K562 (cell line): ENCODE measurements at regions not wholly inside any gene's neighbourhood (a gene's known extent, or its start where the extent isn't known, plus 50 kb on each side); places are given as distances from the start of the nearest gene placed in this dataset.
"Not testable (repeated sequence)": the region's sequence is repeated elsewhere in the genome, so short reads cannot be mapped to it uniquely, and the experiment has no call there.

ENCODE experiments used
- ATAC-seq: fragments of 200-7000 bp; cut with Tn5 transposase; 3 replicates; pipeline ENCODE4 v1.9.1; 2020; ENCODE audit warnings: moderate library complexity
- BruUV-seq: library from RNA; stranded (reverse); fragments of 400-500 nt; replicated peaks from 2 replicates; lab custom pipeline; 2021; lab: Mats Ljungman, UMichigan
- CTCF ChIA-PET: fragments of 300-600 bp; formaldehyde crosslinking; extraction: SDS; loops from one replicate; lab custom pipeline; 2021; ENCODE audit warnings: low intra/inter-chr PET ratio; lab: Yijun Ruan, JAX
- POLR2A ChIA-PET: fragments of 300-600, 350-650 bp; sonication (Branson Sonifier 250); formaldehyde crosslinking; extraction: SDS; loops from one replicate; lab custom pipeline; 2021; ENCODE audit warnings: antibody characterized with exemption, inconsistent platforms; lab: Yijun Ruan, JAX
- DNase-seq, 4 experiments: peaks; one replicate each; pipeline versions ENCODE4 v3.0.0 to v3.0.0-alpha.2; 2011 to 2018; ENCODE audit warnings: low spot score in 3 of 4, mixed read lengths in 3 of 4; ENCODE audit errors: extremely low read depth in 1 of 4
- FAIRE-seq: peaks from 2 replicates; lab custom pipeline; 2011; peaks lifted over from hg19 to GRCh38; lab: Jason Lieb, UNC
- H2AFZ ChIP-seq: 2 replicates; pipeline ENCODE4 v1.6.0; 2011; ENCODE audit warnings: low read depth, low read length, control low read depth, inconsistent platforms
- H3K27ac ChIP-seq: fragments of 200-600 bp; 3 replicates; pipeline ENCODE4 v1.8.0; 2011; ENCODE audit warnings: low read depth, mild to moderate bottlenecking, control low read depth, inconsistent platforms, low read length, moderate library complexity, mixed read lengths; ENCODE audit errors: extremely low read depth
- H3K27me3 ChIP-seq, 2 experiments: fragments of 300-600 bp in 1 of 2; 2 replicates in 1 of 2; 3 replicates in 1 of 2; pipeline versions ENCODE4 v1.6.0 to v1.8.0; 2011; ENCODE audit warnings: inconsistent platforms in 2 of 2, low read length in 2 of 2, mild to moderate bottlenecking in 1 of 2, mixed read lengths in 1 of 2, moderate library complexity in 1 of 2; ENCODE audit not compliant: control insufficient read depth in 2 of 2, insufficient read depth in 2 of 2
- H3K36me3 ChIP-seq: fragments of 300-600 bp; 3 replicates; pipeline ENCODE4 v1.8.0; 2011; ENCODE audit warnings: mild to moderate bottlenecking, low read length, inconsistent platforms; ENCODE audit not compliant: control insufficient read depth, insufficient read depth
- H3K4me1 ChIP-seq, 2 experiments: fragments of 200-600 bp in 1 of 2; replicated peaks in 1 of 2; 2 replicates in 1 of 2; 3 replicates in 1 of 2; pipeline versions ENCODE4 v1.5.1 to v1.8.0; 2011; ENCODE audit warnings: inconsistent platforms in 2 of 2, low read length in 2 of 2, mild to moderate bottlenecking in 1 of 2, mixed read lengths in 1 of 2, moderate library complexity in 1 of 2; ENCODE audit not compliant: control insufficient read depth in 2 of 2, insufficient read depth in 2 of 2
- H3K4me2 ChIP-seq: 2 replicates; pipeline ENCODE4 v1.6.1; 2011; ENCODE audit warnings: low read length, control low read depth, inconsistent platforms, mixed read lengths; ENCODE audit not compliant: insufficient read depth
- H3K4me3 ChIP-seq: fragments of 200-600 bp; sonication (generic), shearing (Covaris generic); 2 replicates; pipeline ENCODE4 v1.5.1; 2016; ENCODE audit warnings: control low read depth, inconsistent platforms
- H3K79me2 ChIP-seq: fragments of 200-600 bp; 3 replicates; pipeline ENCODE4 v1.8.0; 2011; ENCODE audit warnings: low read length, inconsistent platforms; ENCODE audit not compliant: control insufficient read depth, insufficient read depth
- H3K9ac ChIP-seq, 2 experiments: 2 replicates each; pipeline versions ENCODE4 v1.6.0 to v1.6.1; 2011; ENCODE audit warnings: low read depth in 2 of 2, low read length in 2 of 2, control low read depth in 1 of 2, inconsistent platforms in 1 of 2, mild to moderate bottlenecking in 1 of 2, mixed read lengths in 1 of 2; ENCODE audit not compliant: insufficient read depth in 1 of 2
- H3K9me1 ChIP-seq: one replicate; pipeline ENCODE4 v1.6.0; 2011; ENCODE audit warnings: inconsistent platforms, mild to moderate bottlenecking, low read length, moderate library complexity; ENCODE audit not compliant: control insufficient read depth, insufficient read depth
- H3K9me3 ChIP-seq: replicated peaks from 2 replicates; pipeline ENCODE4 v1.5.1; 2011; ENCODE audit warnings: low read depth, low read length, inconsistent platforms; ENCODE audit not compliant: control insufficient read depth, insufficient read depth
- H4K20me1 ChIP-seq: replicated peaks from 2 replicates; pipeline ENCODE4 v1.6.1; 2011; ENCODE audit warnings: low read length, inconsistent platforms, mixed read lengths; ENCODE audit not compliant: control insufficient read depth, insufficient read depth
- ZNF655 ChIP-seq: fragments of 250-450 bp; sonication (Bioruptor Pico); IDR thresholded peaks from 2 replicates; pipeline ENCODE4 v1.5.0; 2021
- WGBS: fragments of 100-300 bp; shearing (Covaris generic); methylation state at CpG from one replicate; pipeline ENCODE4 v1.1.6; 2016; ENCODE audit warnings: low coverage, mixed read lengths; ENCODE audit not compliant: insufficient coverage; ENCODE audit errors: missing lambda C conversion rate; 5-methylcytosine and 5-hydroxymethylcytosine counted together
- in situ Hi-C: fragments of 300-500 bp; cut with MboI; formaldehyde crosslinking; loops from 4 replicates; pipeline ENCODE4 v1.15.0; 2018; ENCODE audit warnings: inconsistent platforms, mixed read lengths
- intact Hi-C: fragments of 100-400 bp; cut with micrococcal nuclease; formaldehyde crosslinking; loops from 2 replicates; pipeline ENCODE4 v1.14.2; 2022
- TF ChIP-seq, protein P1 (sequence below), 2 experiments: fragments of 450-650 bp; IDR thresholded peaks; 2 replicates each; pipeline ENCODE4 v1.6.1; 2016; ENCODE audit warnings: mild to moderate bottlenecking in 2 of 2, borderline replicate concordance in 1 of 2, low read depth in 1 of 2, moderate library complexity in 1 of 2

DNA sequence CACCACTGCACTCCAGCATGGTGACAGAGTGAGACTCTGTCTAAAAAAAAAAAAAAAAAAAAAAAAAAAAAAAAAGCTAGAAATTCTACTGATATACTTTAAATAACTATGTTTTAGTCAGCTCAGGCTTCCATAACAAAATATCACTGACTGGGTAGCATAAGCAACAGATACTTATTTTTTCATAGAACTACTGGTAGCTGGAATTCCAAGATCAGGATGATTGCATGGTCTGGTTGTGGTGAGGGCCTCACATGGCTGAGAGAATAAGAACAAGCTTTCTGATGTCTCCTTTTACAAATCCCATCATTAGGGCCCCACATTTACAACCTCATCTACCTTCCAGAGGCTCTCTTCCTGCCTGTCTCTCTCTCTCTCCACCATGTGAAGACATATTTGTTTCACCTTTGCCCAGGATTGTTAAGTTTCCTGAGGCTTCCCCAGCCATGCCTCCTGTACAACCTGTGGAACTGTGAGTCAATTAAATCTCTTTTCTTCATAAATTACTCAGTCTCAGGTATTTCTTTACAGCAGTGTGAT, 126.7 kb upstream of the SEMA3C start (continued):
- TF ChIP-seq, protein P1, sequence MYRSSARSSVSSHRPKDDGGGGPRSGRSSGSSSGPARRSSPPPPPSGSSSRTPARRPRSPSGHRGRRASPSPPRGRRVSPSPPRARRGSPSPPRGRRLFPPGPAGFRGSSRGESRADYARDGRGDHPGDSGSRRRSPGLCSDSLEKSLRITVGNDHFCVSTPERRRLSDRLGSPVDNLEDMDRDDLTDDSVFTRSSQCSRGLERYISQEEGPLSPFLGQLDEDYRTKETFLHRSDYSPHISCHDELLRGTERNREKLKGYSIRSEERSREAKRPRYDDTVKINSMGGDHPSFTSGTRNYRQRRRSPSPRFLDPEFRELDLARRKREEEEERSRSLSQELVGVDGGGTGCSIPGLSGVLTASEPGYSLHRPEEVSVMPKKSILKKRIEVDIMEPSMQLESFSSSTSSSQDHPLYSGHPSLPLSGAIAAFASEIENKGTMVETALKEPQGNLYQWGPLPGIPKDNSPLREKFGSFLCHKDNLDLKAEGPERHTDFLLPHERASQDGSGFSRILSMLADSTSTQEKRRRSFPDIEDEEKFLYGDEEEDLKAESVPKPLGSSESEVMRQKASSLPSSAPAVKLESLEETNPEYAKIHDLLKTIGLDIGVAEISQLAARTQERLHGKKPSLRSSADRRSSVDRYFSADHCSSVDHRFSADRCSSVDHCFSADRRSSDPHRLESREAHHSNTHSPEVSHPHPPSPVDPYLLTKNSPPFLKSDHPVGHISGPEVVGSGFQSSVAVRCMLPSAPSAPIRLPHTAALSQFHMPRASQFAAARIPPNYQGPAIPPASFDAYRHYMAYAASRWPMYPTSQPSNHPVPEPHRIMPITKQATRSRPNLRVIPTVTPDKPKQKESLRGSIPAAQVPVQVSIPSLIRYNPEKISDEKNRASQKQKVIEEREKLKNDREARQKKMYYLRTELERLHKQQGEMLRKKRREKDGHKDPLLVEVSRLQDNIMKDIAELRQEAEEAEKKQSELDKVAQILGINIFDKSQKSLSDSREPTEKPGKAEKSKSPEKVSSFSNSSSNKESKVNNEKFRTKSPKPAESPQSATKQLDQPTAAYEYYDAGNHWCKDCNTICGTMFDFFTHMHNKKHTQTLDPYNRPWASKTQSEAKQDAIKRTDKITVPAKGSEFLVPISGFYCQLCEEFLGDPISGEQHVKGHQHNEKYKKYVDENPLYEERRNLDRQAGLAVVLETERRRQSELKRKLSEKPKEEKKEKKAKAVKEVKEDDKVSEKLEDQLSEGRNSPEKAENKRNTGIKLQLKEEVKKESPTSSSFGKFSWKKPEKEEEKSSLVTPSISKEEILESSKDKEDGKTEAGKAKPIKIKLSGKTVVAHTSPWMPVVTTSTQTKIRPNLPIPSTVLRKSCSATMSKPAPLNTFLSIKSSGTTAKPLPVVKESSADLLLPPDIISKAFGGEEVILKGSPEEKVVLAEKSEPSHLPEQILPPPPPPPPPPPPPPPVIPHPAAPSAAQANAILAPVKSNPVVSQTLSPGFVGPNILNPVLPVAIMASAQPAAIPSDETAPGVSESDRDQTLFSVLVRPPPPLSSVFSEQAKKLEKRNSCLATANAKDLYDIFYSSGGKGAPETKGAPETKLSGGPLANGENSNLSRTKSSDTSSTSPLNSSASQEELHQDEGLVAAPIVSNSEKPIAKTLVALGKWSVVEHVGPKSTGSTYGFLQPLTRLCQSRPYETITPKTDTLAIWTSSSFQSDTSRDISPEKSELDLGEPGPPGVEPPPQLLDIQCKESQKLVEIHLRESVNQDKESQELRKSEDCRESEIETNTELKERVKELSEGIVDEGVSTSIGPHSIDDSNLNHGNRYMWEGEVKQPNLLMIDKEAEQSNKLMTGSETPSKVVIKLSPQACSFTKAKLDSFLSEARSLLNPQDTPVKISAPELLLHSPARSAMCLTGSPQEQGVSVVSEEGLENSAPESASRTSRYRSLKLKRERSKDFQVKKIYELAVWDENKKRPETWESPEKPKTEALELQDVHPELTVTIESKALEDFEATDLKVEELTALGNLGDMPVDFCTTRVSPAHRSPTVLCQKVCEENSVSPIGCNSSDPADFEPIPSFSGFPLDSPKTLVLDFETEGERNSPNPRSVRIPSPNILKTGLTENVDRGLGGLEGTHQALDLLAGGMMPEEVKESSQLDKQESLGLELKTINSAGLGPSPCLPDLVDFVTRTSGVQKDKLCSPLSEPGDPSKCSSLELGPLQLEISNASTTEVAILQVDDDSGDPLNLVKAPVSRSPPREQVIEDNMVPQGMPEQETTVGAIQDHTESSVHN (IDR thresholded peaks at IDR 0.05; ENCODE audit: borderline replicate concordance in 1 of 2, low read depth in 1 of 2), result no peak
- TF ChIP-seq ZNF655, result no peak

DNA sequence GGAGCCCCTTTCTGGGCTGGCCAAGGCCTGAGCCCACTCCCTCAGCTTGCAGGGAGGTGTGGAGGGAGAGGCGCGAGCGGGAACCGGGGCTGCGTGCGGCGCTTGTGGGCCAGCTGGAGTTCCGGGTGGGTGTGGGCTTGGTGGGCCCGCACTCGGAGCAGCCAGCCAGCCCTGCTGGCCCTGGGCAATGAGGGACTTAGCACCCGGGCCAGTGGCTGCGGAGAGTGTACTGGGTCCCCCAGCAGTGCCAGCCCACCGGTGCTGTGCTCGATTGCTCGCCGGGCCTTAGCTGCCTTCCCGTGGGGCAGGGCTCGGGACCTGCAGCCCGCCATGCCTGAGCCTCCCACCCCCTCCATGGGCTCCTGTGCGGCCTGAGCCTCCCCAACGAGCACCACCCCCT, 123.8 kb upstream of the SEMA3C start:
- H3K9me1 ChIP-seq, DNase-seq, H3K9ac ChIP-seq, intact Hi-C loops, H2AFZ ChIP-seq, H3K27me3 ChIP-seq, CTCF ChIA-PET, H3K4me1 ChIP-seq, BruUV-seq, H3K36me3 ChIP-seq, FAIRE-seq, H3K9me3 ChIP-seq, ATAC-seq, in situ Hi-C loops, H4K20me1 ChIP-seq, H3K27ac ChIP-seq, H3K4me3 ChIP-seq, POLR2A ChIA-PET, H3K79me2 ChIP-seq, H3K4me2 ChIP-seq: not testable (repeated sequence)
- 19% methylated on average over 10 of the region's 21 CpGs for WGBS
